ENCODE measurements at regions not wholly inside any gene's neighbourhood (a gene's known extent, or its start where the extent isn't known, plus 50 kb on each side); places are given as distances from the start of the nearest gene placed in this dataset.

GRCh38 chr16:79359082-79359481 lies 241.5 kb downstream of the MAF start:
- H4K91ac ChIP-seq (replicated peaks; ENCODE audit: insufficient read length, low read length), result no peak overlapping the region

More at GRCh38 chr16:79359082-79359481, 241.5 kb downstream of the MAF start:
- no peak overlapping the region for H3K27ac ChIP-seq (ENCODE audit: low read depth, low read length)
- 68% methylated on average over 4 of the region's 4 CpGs; no CpG with 5 or more reads in 1 of the 2 experiments for WGBS, 2 experiments (ENCODE audit: extremely low coverage in 1 of 2, insufficient coverage in 1 of 2, insufficient read length in 1 of 2, insufficient replicate concordance in 2 of 2, low coverage in 1 of 2, low lambda C conversion rate in 2 of 2, missing lambda C conversion rate in 1 of 2)
- H3K18ac ChIP-seq (ENCODE audit: extremely low read depth, low read length), result no peak overlapping the region
- no peak overlapping the region for H4K8ac ChIP-seq (ENCODE audit: extremely low read depth, insufficient read depth, low read length)
- no peaks in the 10 kb centered on the region for H3K79me1 ChIP-seq (ENCODE audit: low read depth, low read length)
- H3K36me3 ChIP-seq (ENCODE audit: control insufficient read depth in 2 of 4, insufficient read depth in 4 of 4, low read length in 3 of 4), result no peaks in the 10 kb centered on the region
- no peak for DNase-seq (ENCODE audit: low read depth in 1 of 2, low spot score in 2 of 2)
- no peak overlapping the region for H3K9ac ChIP-seq (replicated peaks in 1 of 4; ENCODE audit: extremely low read depth in 1 of 4, low read depth in 3 of 4, low read length in 3 of 4)
- H3K23me2 ChIP-seq (ENCODE audit: low read depth, low read length), result no peaks in the 10 kb centered on the region
- no peak overlapping the region for H2BK5ac ChIP-seq (ENCODE audit: low read depth, low read length)
- no peak overlapping the region for H4K5ac ChIP-seq (ENCODE audit: insufficient read length, low read depth, low read length)
- H3K14ac ChIP-seq (ENCODE audit: insufficient read length), result no peak overlapping the region
- H3K4me3 ChIP-seq (ENCODE audit: extremely low read depth in 1 of 4, insufficient read depth in 2 of 4, low read depth in 3 of 4, low read length in 4 of 4), result no peak overlapping the region
- no peak overlapping the region for H2BK15ac ChIP-seq (ENCODE audit: low read length)
- no peak overlapping the region for H2BK12ac ChIP-seq (ENCODE audit: low read depth, low read length)
- TF ChIP-seq SIX5 (IDR thresholded peaks at IDR 0.05; ENCODE audit: low read depth, low read length) (no peak), FOSL1 (IDR thresholded peaks at IDR 0.05; ENCODE audit: insufficient read depth, low read depth, low read length) (no peak), SP2 (IDR thresholded peaks at IDR 0.05; ENCODE audit: low read length) (no peak)
- no peak overlapping the region for H3K4ac ChIP-seq (replicated peaks; ENCODE audit: insufficient read length, low read depth, low read length)
- no peak overlapping the region for H3K56ac ChIP-seq (replicated peaks; ENCODE audit: insufficient read length, low read depth, low read length)
- no peak overlapping the region for H2BK20ac ChIP-seq (ENCODE audit: low read length)
- H2AFZ ChIP-seq (ENCODE audit: low read length), result no peak overlapping the region
- ChIA-PET CTCF (ENCODE audit: partially characterized antibody) (interaction anchor here (1.4 to 1.9 kb wide), 3 partner anchors 9 to 653 kb away, joined by 3 to 6 read pairs (median 4); no protein-coding TSS in a partner anchor), POLR2A (ENCODE audit: partially characterized antibody) (no interaction called here)
- H3K27me3 ChIP-seq (replicated peaks in 1 of 4; ENCODE audit: control insufficient read depth in 3 of 4, extremely low read depth in 1 of 4, insufficient read depth in 3 of 4, low read length in 3 of 4), result no peaks in the 10 kb centered on the region
- no peaks in the 10 kb centered on the region for H3K79me2 ChIP-seq (ENCODE audit: control insufficient read depth in 1 of 2, insufficient read depth in 2 of 2, low read length in 2 of 2)
- H2AK5ac ChIP-seq (ENCODE audit: low read depth, low read length), result no peak overlapping the region
- H3K4me1 ChIP-seq (replicated peaks in 1 of 4; ENCODE audit: control insufficient read depth in 3 of 4, insufficient read depth in 4 of 4, low read length in 3 of 4), result peaks cover 0 to 2% (median 0%) of the 10 kb centered on the region in 4 experiments; a peak in 1 of 7 replicates
- no peak overlapping the region for H3K23ac ChIP-seq (ENCODE audit: insufficient read length)
- H4K20me1 ChIP-seq (replicated peaks in 1 of 2; ENCODE audit: control insufficient read depth in 1 of 2, insufficient read depth in 2 of 2, low read length in 2 of 2), result peaks cover 0 to 2% of the 10 kb centered on the region in 2 experiments
- H2BK120ac ChIP-seq (replicated peaks; ENCODE audit: low read depth, low read length), result no peak overlapping the region
- H3K9me3 ChIP-seq (ENCODE audit: insufficient read depth in 2 of 2, low read depth in 1 of 2, low read length in 1 of 2), result no peaks in the 10 kb centered on the region
- H3K4me2 ChIP-seq (ENCODE audit: insufficient read depth in 1 of 2, low read depth in 2 of 2, low read length in 2 of 2), result no peak overlapping the region
- no peak for FAIRE-seq

Measured in H1 (cell line).